LNCaP clone FGC (cell line): ENCODE measurements at regions not wholly inside any gene's neighbourhood (a gene's known extent, or its start where the extent isn't known, plus 50 kb on each side); places are given as distances from the start of the nearest gene placed in this dataset.

Source experiments
- DNase-seq: peaks from one replicate; pipeline ENCODE4 v3.0.0-alpha.2; 2011; ENCODE audit warnings: low read depth
- H3K4me3 ChIP-seq: 2 replicates; pipeline ENCODE4 v1.5.1; 2011; ENCODE audit warnings: mild to moderate bottlenecking, low read depth, low read length, control low read depth
- CTCF ChIP-seq: IDR thresholded peaks from 2 replicates; pipeline ENCODE4 v1.5.1; 2012; ENCODE audit warnings: mild to moderate bottlenecking; ENCODE audit not compliant: control insufficient read depth, insufficient read depth; ENCODE audit errors: extremely low read depth

- no peak for TF ChIP-seq CTCF
- no peak overlapping the region for H3K4me3 ChIP-seq
- no peak for DNase-seq
Measured at GRCh38 chr6:77038807-77039206, 424.5 kb downstream of the HTR1B start.

GRCh38 chr6:77037439-77037838, 425.9 kb downstream of the HTR1B start:
- DNase-seq: no peak
- no peak overlapping the region for H3K4me3 ChIP-seq
- TF ChIP-seq CTCF: no peak

- DNase-seq: no peak
- no peak for TF ChIP-seq CTCF
- no peak overlapping the region for H3K4me3 ChIP-seq
Measured at GRCh38 chr6:77036400-77036799, 426.9 kb downstream of the HTR1B start.

- no peak for TF ChIP-seq CTCF
- no peak for DNase-seq
- H3K4me3 ChIP-seq: no peak overlapping the region
Measured at GRCh38 chr6:77034161-77034560, 429.1 kb downstream of the HTR1B start.

GRCh38 chr6:77030929-77031674, 432.2 kb downstream of the HTR1B start:
- DNase-seq: no peak
- no peak overlapping the region for H3K4me3 ChIP-seq
- no peak for TF ChIP-seq CTCF

GRCh38 chr6:77026341-77026740, 436.9 kb downstream of the HTR1B start:
- no peak for TF ChIP-seq CTCF
- DNase-seq: no peak
- H3K4me3 ChIP-seq: no peak overlapping the region

GRCh38 chr6:77025736-77026223, 437.5 kb downstream of the HTR1B start:
- DNase-seq: no peak
- TF ChIP-seq CTCF: no peak
- no peak overlapping the region for H3K4me3 ChIP-seq
